ENCODE measurements at regions not wholly inside any gene's neighbourhood (a gene's known extent, or its start where the extent isn't known, plus 50 kb on each side); places are given as distances from the start of the nearest gene placed in this dataset.

- H3K9me3 Mint-ChIP-seq, result no peaks in the 10 kb centered on the region
- H3K4me3 Mint-ChIP-seq, result no peak overlapping the region
- H3K27ac Mint-ChIP-seq, result no peak overlapping the region
- TF ChIP-seq, protein P1, sequence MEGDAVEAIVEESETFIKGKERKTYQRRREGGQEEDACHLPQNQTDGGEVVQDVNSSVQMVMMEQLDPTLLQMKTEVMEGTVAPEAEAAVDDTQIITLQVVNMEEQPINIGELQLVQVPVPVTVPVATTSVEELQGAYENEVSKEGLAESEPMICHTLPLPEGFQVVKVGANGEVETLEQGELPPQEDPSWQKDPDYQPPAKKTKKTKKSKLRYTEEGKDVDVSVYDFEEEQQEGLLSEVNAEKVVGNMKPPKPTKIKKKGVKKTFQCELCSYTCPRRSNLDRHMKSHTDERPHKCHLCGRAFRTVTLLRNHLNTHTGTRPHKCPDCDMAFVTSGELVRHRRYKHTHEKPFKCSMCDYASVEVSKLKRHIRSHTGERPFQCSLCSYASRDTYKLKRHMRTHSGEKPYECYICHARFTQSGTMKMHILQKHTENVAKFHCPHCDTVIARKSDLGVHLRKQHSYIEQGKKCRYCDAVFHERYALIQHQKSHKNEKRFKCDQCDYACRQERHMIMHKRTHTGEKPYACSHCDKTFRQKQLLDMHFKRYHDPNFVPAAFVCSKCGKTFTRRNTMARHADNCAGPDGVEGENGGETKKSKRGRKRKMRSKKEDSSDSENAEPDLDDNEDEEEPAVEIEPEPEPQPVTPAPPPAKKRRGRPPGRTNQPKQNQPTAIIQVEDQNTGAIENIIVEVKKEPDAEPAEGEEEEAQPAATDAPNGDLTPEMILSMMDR (IDR thresholded peaks at IDR 0.05; ENCODE audit: unreplicated experiment), result no peak
- H3K27me3 Mint-ChIP-seq (ENCODE audit: low read depth), result peaks cover 9% of the 10 kb centered on the region
- H3K4me1 Mint-ChIP-seq, result no peaks in the 10 kb centered on the region
- no peak for DNase-seq (ENCODE audit: low spot score in 2 of 2, unreplicated experiment in 2 of 2)
- no peaks in the 10 kb centered on the region for H3K36me3 Mint-ChIP-seq
These were observed 537.7 kb upstream of the EEF2KMT start for GRCh38 chr16:5635331-5635730.

GRCh38 chr16:5634666-5635180 is 537.1 kb upstream of the EEF2KMT start:
- no peak for DNase-seq (ENCODE audit: low spot score in 2 of 2, unreplicated experiment in 2 of 2)
- H3K27me3 Mint-ChIP-seq (ENCODE audit: low read depth), result peaks cover 9% of the 10 kb centered on the region
- H3K4me3 Mint-ChIP-seq, result no peak overlapping the region
- TF ChIP-seq, protein P1 (IDR thresholded peaks at IDR 0.05; ENCODE audit: unreplicated experiment), result no peak
- H3K4me1 Mint-ChIP-seq, result no peaks in the 10 kb centered on the region
- H3K9me3 Mint-ChIP-seq, result no peaks in the 10 kb centered on the region
- no peak overlapping the region for H3K27ac Mint-ChIP-seq
- H3K36me3 Mint-ChIP-seq, result no peaks in the 10 kb centered on the region

GRCh38 chr16:5633845-5634440 is 536.3 kb upstream of the EEF2KMT start:
- Mint-ChIP-seq H3K4me1 (no peaks in the 10 kb centered on the region), H3K36me3 (no peaks in the 10 kb centered on the region), H3K9me3 (no peaks in the 10 kb centered on the region), H3K27ac (no peak overlapping the region), H3K4me3 (no peak overlapping the region), H3K27me3 (ENCODE audit: low read depth) (peaks cover 9% of the 10 kb centered on the region)
- TF ChIP-seq, protein P1 (IDR thresholded peaks at IDR 0.05; ENCODE audit: unreplicated experiment), result peak; percentile 13
- no peak for DNase-seq (ENCODE audit: low spot score in 2 of 2, unreplicated experiment in 2 of 2)

DNA sequence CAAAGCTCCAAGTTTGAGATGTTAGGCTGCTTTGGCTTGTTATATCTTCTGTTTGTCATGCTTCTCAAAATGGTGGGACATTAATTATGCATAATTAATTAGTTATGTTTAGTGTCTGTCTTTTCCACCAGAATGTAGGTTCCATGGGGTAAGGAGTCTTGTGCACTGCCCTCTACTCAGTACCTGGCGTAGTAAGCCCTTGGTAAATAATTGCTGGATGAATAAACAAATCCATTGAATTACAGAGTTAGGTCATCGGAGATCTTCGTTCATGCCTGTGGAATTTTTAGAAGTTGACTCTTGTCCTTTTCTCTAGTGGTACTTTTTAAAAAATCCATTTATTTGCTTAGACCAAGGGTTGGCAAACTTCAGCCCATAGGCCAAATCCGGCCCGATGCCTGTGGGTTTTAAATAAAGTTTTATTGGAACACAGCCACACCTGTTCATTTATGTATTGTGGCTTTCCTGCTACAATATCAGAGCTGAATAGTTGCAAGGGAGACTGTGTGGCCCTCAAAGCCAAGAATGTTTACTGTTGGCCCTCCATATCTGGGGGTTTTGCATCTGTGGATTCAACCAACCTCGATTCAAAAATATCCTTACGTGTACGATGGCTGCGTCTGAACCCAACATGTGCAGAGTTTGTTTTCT is 524.8 kb upstream of the EEF2KMT start:
- no peak overlapping the region for H3K4me3 Mint-ChIP-seq
- TF ChIP-seq, protein P1 (IDR thresholded peaks at IDR 0.05; ENCODE audit: unreplicated experiment), result no peak
- H3K4me1 Mint-ChIP-seq, result no peaks in the 10 kb centered on the region
- H3K27ac Mint-ChIP-seq, result no peak overlapping the region
- peaks cover 21% of the 10 kb centered on the region for H3K27me3 Mint-ChIP-seq (ENCODE audit: low read depth)
- no peak for DNase-seq (ENCODE audit: low spot score in 2 of 2, unreplicated experiment in 2 of 2)
- H3K36me3 Mint-ChIP-seq, result no peaks in the 10 kb centered on the region
- peaks cover 4% of the 10 kb centered on the region for H3K9me3 Mint-ChIP-seq

DNA sequence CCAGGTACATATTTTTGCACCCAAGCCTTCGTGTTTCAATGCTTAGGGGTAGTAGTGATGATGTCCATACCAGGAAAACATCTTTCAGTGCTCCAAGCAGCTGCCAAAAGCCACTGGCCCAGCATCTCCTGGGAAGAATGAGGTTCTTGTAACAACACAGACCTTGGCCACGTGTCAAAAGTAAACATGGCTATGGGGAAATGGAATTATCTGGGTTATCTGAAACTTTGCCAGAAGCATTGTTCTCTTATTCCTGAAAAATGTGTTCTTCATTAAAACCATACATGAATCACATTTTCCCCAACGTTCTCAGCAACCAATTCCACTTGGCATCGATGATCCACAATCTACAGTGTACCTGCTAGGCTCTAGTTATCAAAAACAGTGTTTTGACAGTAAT is 524.2 kb upstream of the EEF2KMT start:
- H3K36me3 Mint-ChIP-seq, result no peaks in the 10 kb centered on the region
- H3K4me1 Mint-ChIP-seq, result no peaks in the 10 kb centered on the region
- peaks cover 4% of the 10 kb centered on the region for H3K9me3 Mint-ChIP-seq
- H3K27me3 Mint-ChIP-seq (ENCODE audit: low read depth), result peaks cover 26% of the 10 kb centered on the region
- H3K4me3 Mint-ChIP-seq, result no peak overlapping the region
- no peak overlapping the region for H3K27ac Mint-ChIP-seq
- TF ChIP-seq, protein P1 (IDR thresholded peaks at IDR 0.05; ENCODE audit: unreplicated experiment), result no peak
- DNase-seq (ENCODE audit: low spot score in 2 of 2, unreplicated experiment in 2 of 2), result no peak
